GM12892 (cell line): ENCODE measurements at regions not wholly inside any gene's neighbourhood (a gene's known extent, or its start where the extent isn't known, plus 50 kb on each side); places are given as distances from the start of the nearest gene placed in this dataset.

ENCODE experiments used
- POLR2A ChIP-seq: IDR thresholded peaks from 2 replicates; pipeline ENCODE4 v1.6.1; 2011; ENCODE audit warnings: low read depth, low read length, control low read depth
- POLR2AphosphoS5 ChIP-seq: IDR thresholded peaks from 2 replicates; pipeline ENCODE4 v1.6.1; 2011; ENCODE audit warnings: low read depth, low read length, control low read depth

- TF ChIP-seq POLR2A, result no peak
- TF ChIP-seq POLR2AphosphoS5, result no peak
Observed at GRCh38 chr2:221229099-221229498, 343.0 kb downstream of the EPHA4 start.
